K562 (cell line): ENCODE measurements at regions not wholly inside any gene's neighbourhood (a gene's known extent, or its start where the extent isn't known, plus 50 kb on each side); places are given as distances from the start of the nearest gene placed in this dataset.

Experiments
- ATAC-seq: fragments of 200-7000 bp; cut with Tn5 transposase; 3 replicates; pipeline ENCODE4 v1.9.1; 2020; ENCODE audit warnings: moderate library complexity
- BruUV-seq: library from RNA; stranded (reverse); fragments of 400-500 nt; replicated peaks from 2 replicates; lab custom pipeline; 2021; lab: Mats Ljungman, UMichigan
- CTCF ChIA-PET: fragments of 300-600 bp; formaldehyde crosslinking; extraction: SDS; loops from one replicate; lab custom pipeline; 2021; ENCODE audit warnings: low intra/inter-chr PET ratio; lab: Yijun Ruan, JAX
- POLR2A ChIA-PET: fragments of 300-600, 350-650 bp; sonication (Branson Sonifier 250); formaldehyde crosslinking; extraction: SDS; loops from one replicate; lab custom pipeline; 2021; ENCODE audit warnings: antibody characterized with exemption, inconsistent platforms; lab: Yijun Ruan, JAX
- DNase-seq, 4 experiments: peaks; one replicate each; pipeline versions ENCODE4 v3.0.0 to v3.0.0-alpha.2; 2011 to 2018; ENCODE audit warnings: low spot score in 3 of 4, mixed read lengths in 3 of 4; ENCODE audit errors: extremely low read depth in 1 of 4
- FAIRE-seq: peaks from 2 replicates; lab custom pipeline; 2011; peaks lifted over from hg19 to GRCh38; lab: Jason Lieb, UNC
- H2AFZ ChIP-seq: 2 replicates; pipeline ENCODE4 v1.6.0; 2011; ENCODE audit warnings: low read depth, low read length, control low read depth, inconsistent platforms
- H3K27ac ChIP-seq: fragments of 200-600 bp; 3 replicates; pipeline ENCODE4 v1.8.0; 2011; ENCODE audit warnings: low read depth, mild to moderate bottlenecking, control low read depth, inconsistent platforms, low read length, moderate library complexity, mixed read lengths; ENCODE audit errors: extremely low read depth
- H3K27me3 ChIP-seq, 2 experiments: fragments of 300-600 bp in 1 of 2; 2 replicates in 1 of 2; 3 replicates in 1 of 2; pipeline versions ENCODE4 v1.6.0 to v1.8.0; 2011; ENCODE audit warnings: inconsistent platforms in 2 of 2, low read length in 2 of 2, mild to moderate bottlenecking in 1 of 2, mixed read lengths in 1 of 2, moderate library complexity in 1 of 2; ENCODE audit not compliant: control insufficient read depth in 2 of 2, insufficient read depth in 2 of 2
- H3K36me3 ChIP-seq: fragments of 300-600 bp; 3 replicates; pipeline ENCODE4 v1.8.0; 2011; ENCODE audit warnings: mild to moderate bottlenecking, low read length, inconsistent platforms; ENCODE audit not compliant: control insufficient read depth, insufficient read depth
- H3K4me1 ChIP-seq, 2 experiments: fragments of 200-600 bp in 1 of 2; replicated peaks in 1 of 2; 2 replicates in 1 of 2; 3 replicates in 1 of 2; pipeline versions ENCODE4 v1.5.1 to v1.8.0; 2011; ENCODE audit warnings: inconsistent platforms in 2 of 2, low read length in 2 of 2, mild to moderate bottlenecking in 1 of 2, mixed read lengths in 1 of 2, moderate library complexity in 1 of 2; ENCODE audit not compliant: control insufficient read depth in 2 of 2, insufficient read depth in 2 of 2
- H3K4me2 ChIP-seq: 2 replicates; pipeline ENCODE4 v1.6.1; 2011; ENCODE audit warnings: low read length, control low read depth, inconsistent platforms, mixed read lengths; ENCODE audit not compliant: insufficient read depth
- H3K4me3 ChIP-seq: fragments of 200-600 bp; sonication (generic), shearing (Covaris generic); 2 replicates; pipeline ENCODE4 v1.5.1; 2016; ENCODE audit warnings: control low read depth, inconsistent platforms
- H3K79me2 ChIP-seq: fragments of 200-600 bp; 3 replicates; pipeline ENCODE4 v1.8.0; 2011; ENCODE audit warnings: low read length, inconsistent platforms; ENCODE audit not compliant: control insufficient read depth, insufficient read depth
- H3K9ac ChIP-seq, 2 experiments: 2 replicates each; pipeline versions ENCODE4 v1.6.0 to v1.6.1; 2011; ENCODE audit warnings: low read depth in 2 of 2, low read length in 2 of 2, control low read depth in 1 of 2, inconsistent platforms in 1 of 2, mild to moderate bottlenecking in 1 of 2, mixed read lengths in 1 of 2; ENCODE audit not compliant: insufficient read depth in 1 of 2
- H3K9me1 ChIP-seq: one replicate; pipeline ENCODE4 v1.6.0; 2011; ENCODE audit warnings: inconsistent platforms, mild to moderate bottlenecking, low read length, moderate library complexity; ENCODE audit not compliant: control insufficient read depth, insufficient read depth
- H3K9me3 ChIP-seq: replicated peaks from 2 replicates; pipeline ENCODE4 v1.5.1; 2011; ENCODE audit warnings: low read depth, low read length, inconsistent platforms; ENCODE audit not compliant: control insufficient read depth, insufficient read depth
- H4K20me1 ChIP-seq: replicated peaks from 2 replicates; pipeline ENCODE4 v1.6.1; 2011; ENCODE audit warnings: low read length, inconsistent platforms, mixed read lengths; ENCODE audit not compliant: control insufficient read depth, insufficient read depth
- BRD4 ChIP-seq: fragments of 200-600 bp; sonication (generic); IDR thresholded peaks from 2 replicates; pipeline ENCODE4 v1.6.1; 2017; ENCODE audit warnings: inconsistent platforms
- CBFA2T2 ChIP-seq: fragments of 450-650 bp; conservative IDR thresholded peaks from 2 replicates; pipeline ENCODE4 v1.6.1; 2017; ENCODE audit warnings: mild to moderate bottlenecking
- ERF ChIP-seq: fragments of 450-650 bp; formaldehyde crosslinking; IDR thresholded peaks from 2 replicates; pipeline ENCODE4 v1.4.0; 2020; ENCODE audit warnings: mild to moderate bottlenecking, mixed read lengths
- FOSL1 ChIP-seq: fragments of 200-800 bp; sonication (Bioruptor generic); conservative IDR thresholded peaks from 2 replicates; pipeline ENCODE4 v1.6.1; 2016; ENCODE audit warnings: missing genetic modification characterization, missing compliant biosample characterization
- FOXA1 ChIP-seq: fragments of 450-650 bp; IDR thresholded peaks from 2 replicates; pipeline ENCODE4 v1.6.1; 2016; ENCODE audit warnings: mild to moderate bottlenecking, borderline replicate concordance
- FOXK1 ChIP-seq: sonication (generic); formaldehyde crosslinking; IDR thresholded peaks from 2 replicates; pipeline ENCODE4 v1.8.0; 2022; ENCODE audit warnings: missing genetic modification reagents, mild to moderate bottlenecking, borderline replicate concordance
- GATA2 ChIP-seq: sonication (generic); formaldehyde crosslinking; IDR thresholded peaks from 2 replicates; pipeline ENCODE4 v1.4.0; 2020; ENCODE audit warnings: mild to moderate bottlenecking, missing genetic modification reagents
- HDAC2 ChIP-seq: fragments of 450-650 bp; IDR thresholded peaks from 2 replicates; pipeline ENCODE4 v1.6.1; 2016; ENCODE audit warnings: mild to moderate bottlenecking
- NFIC ChIP-seq: fragments of 450-650 bp; IDR thresholded peaks from 2 replicates; pipeline ENCODE4 v1.6.1; 2017; ENCODE audit warnings: mild to moderate bottlenecking, inconsistent platforms
- POLR2A ChIP-seq: fragments of 450-650 bp; conservative IDR thresholded peaks from 2 replicates; pipeline ENCODE4 v1.6.1; 2016
- RREB1 ChIP-seq: fragments of 250-450 bp; sonication (Bioruptor Pico); IDR thresholded peaks from 2 replicates; pipeline ENCODE4 v1.4.0; 2020
- SMARCE1 ChIP-seq: fragments of 450-650 bp; IDR thresholded peaks from 2 replicates; pipeline ENCODE4 v1.7.1; 2016; ENCODE audit warnings: mild to moderate bottlenecking
- WHSC1 ChIP-seq: IDR thresholded peaks from one replicate; pipeline ENCODE4 v1.6.1; 2012; ENCODE audit warnings: low read length, control low read depth, inconsistent platforms
- ZFX ChIP-seq: sonication (generic); formaldehyde crosslinking; IDR thresholded peaks from 2 replicates; pipeline ENCODE4 v1.8.0; 2022; ENCODE audit warnings: mild to moderate bottlenecking, missing genetic modification reagents, moderate library complexity
- WGBS: fragments of 100-300 bp; shearing (Covaris generic); methylation state at CpG from one replicate; pipeline ENCODE4 v1.1.6; 2016; ENCODE audit warnings: low coverage, mixed read lengths; ENCODE audit not compliant: insufficient coverage; ENCODE audit errors: missing lambda C conversion rate; 5-methylcytosine and 5-hydroxymethylcytosine counted together
- in situ Hi-C: fragments of 300-500 bp; cut with MboI; formaldehyde crosslinking; loops from 4 replicates; pipeline ENCODE4 v1.15.0; 2018; ENCODE audit warnings: inconsistent platforms, mixed read lengths
- intact Hi-C: fragments of 100-400 bp; cut with micrococcal nuclease; formaldehyde crosslinking; loops from 2 replicates; pipeline ENCODE4 v1.14.2; 2022

GRCh38 chr7:69272101-69272500, 326.2 kb upstream of the AUTS2 start:
- no peaks in the 10 kb centered on the region for H3K9me1 ChIP-seq
- no peak overlapping the region for H2AFZ ChIP-seq
- H4K20me1 ChIP-seq: 0 out of 2 replicates have a peak, but pooled peaks cover 3% of the 10 kb centered on the region
- POLR2A ChIA-PET: interaction anchor here (0.6 kb wide), 1 partner anchor 1702 kb away, joined by 3 read pairs; no protein-coding TSS in a partner anchor
- TF ChIP-seq FOXA1: no peak
- no peak for TF ChIP-seq ZFX (CRISPR knock-in tag)
- no peak for TF ChIP-seq NFIC
- TF ChIP-seq FOSL1 (tag): no peak
- TF ChIP-seq BRD4: no peak
- TF ChIP-seq SMARCE1: no peak
- TF ChIP-seq HDAC2: no peak
- TF ChIP-seq POLR2A: no peak
- TF ChIP-seq RREB1: no peak
- TF ChIP-seq ERF (CRISPR knock-in tag): no peak
- TF ChIP-seq FOXK1: no peak
- TF ChIP-seq GATA2: no peak
- no peak for TF ChIP-seq CBFA2T2
- no peak for TF ChIP-seq WHSC1
- FAIRE-seq: no peak
- DNase-seq: no peak
- H3K9ac ChIP-seq: no peak overlapping the region
- BruUV-seq: no TSS peak
- no peak for ATAC-seq
- H3K4me2 ChIP-seq: no peak overlapping the region
- no peaks in the 10 kb centered on the region for H3K79me2 ChIP-seq
- intact Hi-C loops: no loop called here
- H3K36me3 ChIP-seq: no peaks in the 10 kb centered on the region
- CTCF ChIA-PET: interaction anchor here (0.6 kb wide), 1 partner anchor 386 kb away, joined by 3 read pairs; no protein-coding TSS in a partner anchor
- H3K4me1 ChIP-seq: no peaks in the 10 kb centered on the region
- no peaks in the 10 kb centered on the region for H3K27me3 ChIP-seq
- H3K9me3 ChIP-seq: no peaks in the 10 kb centered on the region
- WGBS: 0% methylated on average over 1 of the region's 1 CpG
- in situ Hi-C loops: no loop called here
- H3K4me3 ChIP-seq: no peak overlapping the region
- H3K27ac ChIP-seq: no peak overlapping the region
